ENCODE measurements at regions not wholly inside any gene's neighbourhood (a gene's known extent, or its start where the extent isn't known, plus 50 kb on each side); places are given as distances from the start of the nearest gene placed in this dataset.

DNA sequence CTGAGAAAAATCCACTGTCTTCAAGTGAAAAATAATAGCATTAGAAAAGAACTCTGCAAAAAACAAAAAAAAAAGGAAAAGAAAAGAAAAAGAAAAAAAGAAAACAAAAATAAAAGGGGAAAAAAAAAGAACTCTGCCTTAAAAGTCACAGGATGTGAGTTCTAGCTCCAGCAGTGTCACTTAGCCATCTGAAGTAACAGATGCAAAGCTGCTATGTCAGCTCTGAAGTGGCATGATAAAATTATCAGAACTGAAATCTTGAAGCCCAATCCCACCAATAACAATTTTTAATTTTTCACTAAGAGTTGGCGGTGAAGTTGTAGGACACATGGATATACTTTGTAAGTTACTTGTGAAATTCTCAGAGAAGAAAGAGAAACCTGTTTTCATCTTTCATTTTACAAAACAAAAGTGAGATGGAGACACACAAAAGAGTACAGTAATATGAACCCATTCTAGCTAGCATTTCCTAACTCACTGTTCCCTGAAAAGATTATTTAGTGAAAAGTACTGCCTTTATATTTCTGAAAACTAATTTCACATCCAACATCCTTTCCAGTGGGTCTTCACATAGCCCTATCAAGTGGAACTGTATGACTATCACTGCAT, 103.5 kb downstream of the ELAPOR2 start:
- intact Hi-C loops (cut with micrococcal nuclease; ENCODE audit: unreplicated experiment) (no loop called here), in situ Hi-C loops (cut with HindIII; ENCODE audit: low pct_unique_long_range_greater_than_20kb, low sequenced_read_pairs) (no loop called here)
- H3K27ac ChIP-seq (ENCODE audit: low read length) = no peak overlapping the region
- peaks cover 2% of the 10 kb centered on the region; the same call in 1 of the 2 replicates for H3K9me3 ChIP-seq (ENCODE audit: control insufficient read depth, insufficient read depth, low read depth, low read length)
- peaks cover 4% of the 10 kb centered on the region for H3K27me3 ChIP-seq (ENCODE audit: control insufficient read depth, insufficient read depth, low read length)
- DNase-seq (ENCODE audit: low read depth, low spot score) (no peak), ATAC-seq (no peak)
- no peaks in the 10 kb centered on the region for H3K36me3 ChIP-seq (ENCODE audit: control insufficient read depth, insufficient read depth, low read length)
- no peak for TF ChIP-seq SIN3A (IDR thresholded peaks at IDR 0.05; ENCODE audit: borderline replicate concordance, insufficient read depth, low read depth, low read length)
- TF ChIP-seq, protein P1, sequence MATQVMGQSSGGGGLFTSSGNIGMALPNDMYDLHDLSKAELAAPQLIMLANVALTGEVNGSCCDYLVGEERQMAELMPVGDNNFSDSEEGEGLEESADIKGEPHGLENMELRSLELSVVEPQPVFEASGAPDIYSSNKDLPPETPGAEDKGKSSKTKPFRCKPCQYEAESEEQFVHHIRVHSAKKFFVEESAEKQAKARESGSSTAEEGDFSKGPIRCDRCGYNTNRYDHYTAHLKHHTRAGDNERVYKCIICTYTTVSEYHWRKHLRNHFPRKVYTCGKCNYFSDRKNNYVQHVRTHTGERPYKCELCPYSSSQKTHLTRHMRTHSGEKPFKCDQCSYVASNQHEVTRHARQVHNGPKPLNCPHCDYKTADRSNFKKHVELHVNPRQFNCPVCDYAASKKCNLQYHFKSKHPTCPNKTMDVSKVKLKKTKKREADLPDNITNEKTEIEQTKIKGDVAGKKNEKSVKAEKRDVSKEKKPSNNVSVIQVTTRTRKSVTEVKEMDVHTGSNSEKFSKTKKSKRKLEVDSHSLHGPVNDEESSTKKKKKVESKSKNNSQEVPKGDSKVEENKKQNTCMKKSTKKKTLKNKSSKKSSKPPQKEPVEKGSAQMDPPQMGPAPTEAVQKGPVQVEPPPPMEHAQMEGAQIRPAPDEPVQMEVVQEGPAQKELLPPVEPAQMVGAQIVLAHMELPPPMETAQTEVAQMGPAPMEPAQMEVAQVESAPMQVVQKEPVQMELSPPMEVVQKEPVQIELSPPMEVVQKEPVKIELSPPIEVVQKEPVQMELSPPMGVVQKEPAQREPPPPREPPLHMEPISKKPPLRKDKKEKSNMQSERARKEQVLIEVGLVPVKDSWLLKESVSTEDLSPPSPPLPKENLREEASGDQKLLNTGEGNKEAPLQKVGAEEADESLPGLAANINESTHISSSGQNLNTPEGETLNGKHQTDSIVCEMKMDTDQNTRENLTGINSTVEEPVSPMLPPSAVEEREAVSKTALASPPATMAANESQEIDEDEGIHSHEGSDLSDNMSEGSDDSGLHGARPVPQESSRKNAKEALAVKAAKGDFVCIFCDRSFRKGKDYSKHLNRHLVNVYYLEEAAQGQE (IDR thresholded peaks at IDR 0.05; ENCODE audit: insufficient read depth in 1 of 2, low read depth in 2 of 2, low read length in 1 of 2) = no peak
- no peak for TF ChIP-seq POLR2AphosphoS5 (IDR thresholded peaks at IDR 0.05; ENCODE audit: low read depth, low read length)
- TF ChIP-seq, protein P2, sequence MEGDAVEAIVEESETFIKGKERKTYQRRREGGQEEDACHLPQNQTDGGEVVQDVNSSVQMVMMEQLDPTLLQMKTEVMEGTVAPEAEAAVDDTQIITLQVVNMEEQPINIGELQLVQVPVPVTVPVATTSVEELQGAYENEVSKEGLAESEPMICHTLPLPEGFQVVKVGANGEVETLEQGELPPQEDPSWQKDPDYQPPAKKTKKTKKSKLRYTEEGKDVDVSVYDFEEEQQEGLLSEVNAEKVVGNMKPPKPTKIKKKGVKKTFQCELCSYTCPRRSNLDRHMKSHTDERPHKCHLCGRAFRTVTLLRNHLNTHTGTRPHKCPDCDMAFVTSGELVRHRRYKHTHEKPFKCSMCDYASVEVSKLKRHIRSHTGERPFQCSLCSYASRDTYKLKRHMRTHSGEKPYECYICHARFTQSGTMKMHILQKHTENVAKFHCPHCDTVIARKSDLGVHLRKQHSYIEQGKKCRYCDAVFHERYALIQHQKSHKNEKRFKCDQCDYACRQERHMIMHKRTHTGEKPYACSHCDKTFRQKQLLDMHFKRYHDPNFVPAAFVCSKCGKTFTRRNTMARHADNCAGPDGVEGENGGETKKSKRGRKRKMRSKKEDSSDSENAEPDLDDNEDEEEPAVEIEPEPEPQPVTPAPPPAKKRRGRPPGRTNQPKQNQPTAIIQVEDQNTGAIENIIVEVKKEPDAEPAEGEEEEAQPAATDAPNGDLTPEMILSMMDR (IDR thresholded peaks at IDR 0.05) = no peak
- TF ChIP-seq TCF7L2 (IDR thresholded peaks at IDR 0.05; ENCODE audit: low read depth, low read length) = no peak
- CTCF ChIA-PET = no interaction called here
- no peaks in the 10 kb centered on the region for H3K4me1 ChIP-seq (ENCODE audit: control insufficient read depth, insufficient read depth, low read length)
- no TSS peak for BruUV-seq (replicated peaks)
- H3K4me3 ChIP-seq (ENCODE audit: low read depth in 2 of 2, low read length in 2 of 2) = no peak overlapping the region
- POLR2A ChIA-PET = no interaction called here

DNA sequence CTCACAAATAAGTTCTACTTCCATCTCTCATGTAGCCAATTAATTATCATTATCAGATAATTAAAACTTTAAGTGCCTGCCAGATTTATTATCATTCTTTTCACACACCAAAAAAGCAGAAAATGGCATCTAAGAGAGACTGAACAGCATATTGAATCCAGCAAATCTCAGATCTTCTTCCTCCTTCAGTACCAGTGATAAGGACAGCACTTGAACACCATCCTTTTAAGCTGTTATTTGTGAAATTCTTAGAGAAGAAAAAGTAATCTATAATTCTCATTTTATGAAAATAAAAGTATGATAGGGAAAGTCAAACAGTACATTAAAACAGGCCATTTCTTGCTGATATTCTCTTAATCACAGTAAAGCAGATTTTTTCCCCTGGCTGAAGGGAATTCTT, 104.5 kb downstream of the ELAPOR2 start:
- DNase-seq (ENCODE audit: low read depth, low spot score) (no peak), ATAC-seq (no peak)
- Histone ChIP-seq H3K9me3 (ENCODE audit: control insufficient read depth, insufficient read depth, low read depth, low read length) (peaks cover 2% of the 10 kb centered on the region; the same call in 1 of the 2 replicates), H3K27me3 (ENCODE audit: control insufficient read depth, insufficient read depth, low read length) (peaks cover 4% of the 10 kb centered on the region), H3K27ac (ENCODE audit: low read length) (no peak overlapping the region), H3K4me3 (ENCODE audit: low read depth in 2 of 2, low read length in 2 of 2) (no peak overlapping the region), H3K4me1 (ENCODE audit: control insufficient read depth, insufficient read depth, low read length) (no peaks in the 10 kb centered on the region), H3K36me3 (ENCODE audit: control insufficient read depth, insufficient read depth, low read length) (no peaks in the 10 kb centered on the region)
- ChIA-PET POLR2A (no interaction called here), CTCF (no interaction called here)
- TF ChIP-seq, protein P1 (IDR thresholded peaks at IDR 0.05; ENCODE audit: insufficient read depth in 1 of 2, low read depth in 2 of 2, low read length in 1 of 2) = no peak
- TF ChIP-seq SIN3A (IDR thresholded peaks at IDR 0.05; ENCODE audit: borderline replicate concordance, insufficient read depth, low read depth, low read length) (no peak), TCF7L2 (IDR thresholded peaks at IDR 0.05; ENCODE audit: low read depth, low read length) (no peak), POLR2AphosphoS5 (IDR thresholded peaks at IDR 0.05; ENCODE audit: low read depth, low read length) (no peak)
- TF ChIP-seq, protein P2 (IDR thresholded peaks at IDR 0.05) = no peak
- intact Hi-C loops (cut with micrococcal nuclease; ENCODE audit: unreplicated experiment) = no loop called here
- in situ Hi-C loops (cut with HindIII; ENCODE audit: low pct_unique_long_range_greater_than_20kb, low sequenced_read_pairs) = no loop called here
- no TSS peak for BruUV-seq (replicated peaks)

Measured in Panc1 (cell line).